ENCODE measurements at regions not wholly inside any gene's neighbourhood (a gene's known extent, or its start where the extent isn't known, plus 50 kb on each side); places are given as distances from the start of the nearest gene placed in this dataset.

- no peak for DNase-seq (ENCODE audit: low read depth in 4 of 4, low spot score in 1 of 4)
Measured at GRCh38 chr5:158485047-158485446, 614.7 kb downstream of the EBF1 start.

GRCh38 chr5:158484150-158484549, 615.6 kb downstream of the EBF1 start:
- no peak for DNase-seq (ENCODE audit: low read depth in 4 of 4, low spot score in 1 of 4)

GRCh38 chr5:158483281-158483860, 616.3 kb downstream of the EBF1 start:
- DNase-seq (ENCODE audit: low read depth in 4 of 4, low spot score in 1 of 4), result no peak

- DNase-seq (ENCODE audit: low read depth in 4 of 4, low spot score in 1 of 4), result no peak
Measured at GRCh38 chr5:158482125-158482524, 617.6 kb downstream of the EBF1 start.

- no peak for DNase-seq (ENCODE audit: low read depth in 4 of 4, low spot score in 1 of 4)
Measured at GRCh38 chr5:158478139-158478538, 619.2 kb upstream of the CLINT1 start.

- no peak for DNase-seq (ENCODE audit: low read depth in 4 of 4, low spot score in 1 of 4)
Measured at GRCh38 chr5:158477214-158477613, 618.3 kb upstream of the CLINT1 start.

- DNase-seq (ENCODE audit: low read depth in 4 of 4, low spot score in 1 of 4), result no peak
Measured at GRCh38 chr5:158473016-158473635, 614.2 kb upstream of the CLINT1 start.

- no peak for DNase-seq (ENCODE audit: low read depth in 4 of 4, low spot score in 1 of 4)
Measured at GRCh38 chr5:158471535-158471924, 612.6 kb upstream of the CLINT1 start.

GRCh38 chr5:158470764-158471534, 612.0 kb upstream of the CLINT1 start:
- DNase-seq (ENCODE audit: low read depth in 4 of 4, low spot score in 1 of 4), result no peak

GRCh38 chr5:158468444-158468843, 609.5 kb upstream of the CLINT1 start:
- no peak for DNase-seq (ENCODE audit: low read depth in 4 of 4, low spot score in 1 of 4)

- no peak for DNase-seq (ENCODE audit: low read depth in 4 of 4, low spot score in 1 of 4)
Measured at GRCh38 chr5:158466191-158466590, 607.2 kb upstream of the CLINT1 start.

GRCh38 chr5:158465086-158465972, 606.4 kb upstream of the CLINT1 start:
- no peak for DNase-seq (ENCODE audit: low read depth in 4 of 4, low spot score in 1 of 4)

GRCh38 chr5:158464383-158464782, 605.4 kb upstream of the CLINT1 start:
- no peak for DNase-seq (ENCODE audit: low read depth in 4 of 4, low spot score in 1 of 4)

GRCh38 chr5:158463938-158464337, 605.0 kb upstream of the CLINT1 start:
- DNase-seq (ENCODE audit: low read depth in 4 of 4, low spot score in 1 of 4), result no peak

GRCh38 chr5:158463188-158463587, 604.2 kb upstream of the CLINT1 start:
- no peak for DNase-seq (ENCODE audit: low read depth in 4 of 4, low spot score in 1 of 4)

- no peak for DNase-seq (ENCODE audit: low read depth in 4 of 4, low spot score in 1 of 4)
Measured at GRCh38 chr5:158462349-158463114, 603.6 kb upstream of the CLINT1 start.

GRCh38 chr5:158461240-158461854, 602.4 kb upstream of the CLINT1 start:
- DNase-seq (ENCODE audit: low read depth in 4 of 4, low spot score in 1 of 4), result no peak

GRCh38 chr5:158458086-158458485, 599.1 kb upstream of the CLINT1 start:
- DNase-seq (ENCODE audit: low read depth in 4 of 4, low spot score in 1 of 4), result no peak

- DNase-seq (ENCODE audit: low read depth in 4 of 4, low spot score in 1 of 4), result no peak
Measured at GRCh38 chr5:158456756-158457155, 597.8 kb upstream of the CLINT1 start.

GRCh38 chr5:158456241-158456640, 597.3 kb upstream of the CLINT1 start:
- DNase-seq (ENCODE audit: low read depth in 4 of 4, low spot score in 1 of 4), result no peak

Measured in stimulated activated CD4-positive, alpha-beta T cell treated with anti-CD3 and anti-CD28 coated beads, Interleukin-1b, Interleukin-23, amount 100 ng/mL, for 24 hours (primary cell).